ENCODE measurements at regions not wholly inside any gene's neighbourhood (a gene's known extent, or its start where the extent isn't known, plus 50 kb on each side); places are given as distances from the start of the nearest gene placed in this dataset.

DNA sequence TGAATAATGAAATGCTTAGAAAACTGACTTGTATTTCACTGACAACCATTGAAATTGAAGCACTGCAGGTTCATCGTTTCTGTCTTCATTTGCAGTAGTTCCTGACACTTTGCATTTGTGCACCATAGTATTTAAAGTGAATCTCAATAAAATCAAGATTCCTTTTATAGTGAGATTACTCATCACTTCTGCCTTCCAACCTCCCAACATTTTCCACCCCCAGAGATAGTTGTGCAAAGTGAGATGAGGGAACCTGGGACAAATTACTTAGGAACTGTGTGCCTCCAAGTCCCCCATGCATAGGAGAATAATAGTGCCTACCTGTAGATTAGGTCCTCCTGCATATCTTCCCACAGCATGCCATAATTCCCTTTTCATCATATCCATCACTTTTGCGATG is 114.9 kb upstream of the DPT start:
- TF ChIP-seq, protein P1, sequence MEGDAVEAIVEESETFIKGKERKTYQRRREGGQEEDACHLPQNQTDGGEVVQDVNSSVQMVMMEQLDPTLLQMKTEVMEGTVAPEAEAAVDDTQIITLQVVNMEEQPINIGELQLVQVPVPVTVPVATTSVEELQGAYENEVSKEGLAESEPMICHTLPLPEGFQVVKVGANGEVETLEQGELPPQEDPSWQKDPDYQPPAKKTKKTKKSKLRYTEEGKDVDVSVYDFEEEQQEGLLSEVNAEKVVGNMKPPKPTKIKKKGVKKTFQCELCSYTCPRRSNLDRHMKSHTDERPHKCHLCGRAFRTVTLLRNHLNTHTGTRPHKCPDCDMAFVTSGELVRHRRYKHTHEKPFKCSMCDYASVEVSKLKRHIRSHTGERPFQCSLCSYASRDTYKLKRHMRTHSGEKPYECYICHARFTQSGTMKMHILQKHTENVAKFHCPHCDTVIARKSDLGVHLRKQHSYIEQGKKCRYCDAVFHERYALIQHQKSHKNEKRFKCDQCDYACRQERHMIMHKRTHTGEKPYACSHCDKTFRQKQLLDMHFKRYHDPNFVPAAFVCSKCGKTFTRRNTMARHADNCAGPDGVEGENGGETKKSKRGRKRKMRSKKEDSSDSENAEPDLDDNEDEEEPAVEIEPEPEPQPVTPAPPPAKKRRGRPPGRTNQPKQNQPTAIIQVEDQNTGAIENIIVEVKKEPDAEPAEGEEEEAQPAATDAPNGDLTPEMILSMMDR (IDR thresholded peaks at IDR 0.05; ENCODE audit: insufficient read depth in 1 of 2, low read depth in 1 of 2, low read length in 1 of 2, severe bottlenecking in 1 of 2, unreplicated experiment in 1 of 2): no peak
- BruUV-seq (replicated peaks): no TSS peak
- no peak for DNase-seq
- ChIA-PET CTCF (no interaction called here), POLR2A (no interaction called here)
- no peak overlapping the region for H3K27ac Mint-ChIP-seq (ENCODE audit: unreplicated experiment)
- no peak overlapping the region for H3K4me3 Mint-ChIP-seq (ENCODE audit: unreplicated experiment)
- peaks cover 8% of the 10 kb centered on the region for H3K4me1 Mint-ChIP-seq (ENCODE audit: low read depth, unreplicated experiment)
- H3K36me3 Mint-ChIP-seq (ENCODE audit: insufficient read depth, unreplicated experiment): no peaks in the 10 kb centered on the region
- Histone ChIP-seq H3K9me3 (peaks cover 6% of the 10 kb centered on the region; the same call in 1 of the 2 replicates), H3K27me3 (replicated peaks; ENCODE audit: control insufficient read depth, insufficient read depth, low read length) (no peaks in the 10 kb centered on the region), H3K4me1 (no peaks in the 10 kb centered on the region), H3K4me3 (ENCODE audit: low read depth, low read length) (no peak overlapping the region), H3K36me3 (ENCODE audit: control insufficient read depth, insufficient read depth, low read length) (no peaks in the 10 kb centered on the region)
- H3K27me3 Mint-ChIP-seq (ENCODE audit: insufficient read depth, unreplicated experiment): no peaks in the 10 kb centered on the region
- no peaks in the 10 kb centered on the region for H3K9me3 Mint-ChIP-seq (ENCODE audit: unreplicated experiment)
- intact Hi-C loops (cut with micrococcal nuclease; ENCODE audit: unreplicated experiment): no loop called here

DNA sequence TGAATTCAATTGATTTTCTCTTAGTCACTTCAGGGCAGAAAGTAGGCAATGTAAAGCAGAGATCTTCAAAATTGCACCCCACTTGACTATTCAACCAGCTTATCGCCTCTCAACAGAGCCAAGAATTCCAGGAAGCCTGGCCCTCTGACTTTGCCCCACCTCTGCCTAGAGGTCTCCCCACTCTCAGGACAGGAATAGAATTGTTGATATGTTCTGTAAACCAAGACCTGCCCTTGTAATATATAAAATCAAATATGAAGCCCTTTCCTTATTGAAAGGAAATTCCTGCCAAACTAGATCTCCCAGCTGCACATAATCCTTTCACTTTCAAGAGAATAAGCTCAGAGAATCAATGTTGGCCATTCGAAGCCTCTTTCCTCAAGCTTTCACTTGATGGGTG is 116.1 kb upstream of the DPT start:
- POLR2A ChIA-PET: interaction anchor here (0.7 kb wide), 1 partner anchor 9 kb away, joined by 5 read pairs; no protein-coding TSS in a partner anchor
- intact Hi-C loops (cut with micrococcal nuclease; ENCODE audit: unreplicated experiment): no loop called here

GRCh38 chr1:168848051-168848450 is 119.0 kb upstream of the DPT start:
- no peak overlapping the region for H3K4me3 Mint-ChIP-seq (ENCODE audit: unreplicated experiment)
- no peaks in the 10 kb centered on the region for H3K9me3 Mint-ChIP-seq (ENCODE audit: unreplicated experiment)
- BruUV-seq (replicated peaks): no TSS peak
- POLR2A ChIA-PET: no interaction called here
- peaks cover 8% of the 10 kb centered on the region for H3K4me1 Mint-ChIP-seq (ENCODE audit: low read depth, unreplicated experiment)
- H3K27me3 Mint-ChIP-seq (ENCODE audit: insufficient read depth, unreplicated experiment): no peaks in the 10 kb centered on the region
- no peak overlapping the region for H3K27ac Mint-ChIP-seq (ENCODE audit: unreplicated experiment)
- intact Hi-C loops (cut with micrococcal nuclease; ENCODE audit: unreplicated experiment): no loop called here
- no peaks in the 10 kb centered on the region for H3K36me3 Mint-ChIP-seq (ENCODE audit: insufficient read depth, unreplicated experiment)
- peaks cover 6% of the 10 kb centered on the region; the same call in 1 of the 2 replicates for H3K9me3 ChIP-seq
- H3K27me3 ChIP-seq (replicated peaks; ENCODE audit: control insufficient read depth, insufficient read depth, low read length): no peaks in the 10 kb centered on the region
- no peak overlapping the region for H3K4me3 ChIP-seq (ENCODE audit: low read depth, low read length)
- CTCF ChIA-PET: no interaction called here
- H3K36me3 ChIP-seq (ENCODE audit: control insufficient read depth, insufficient read depth, low read length): no peaks in the 10 kb centered on the region
- TF ChIP-seq, protein P1 (IDR thresholded peaks at IDR 0.05; ENCODE audit: insufficient read depth in 1 of 2, low read depth in 1 of 2, low read length in 1 of 2, severe bottlenecking in 1 of 2, unreplicated experiment in 1 of 2): no peak
- no peaks in the 10 kb centered on the region for H3K4me1 ChIP-seq
- DNase-seq: no peak

More for the DNA sequence above, 116.1 kb upstream of the DPT start:
- no peaks in the 10 kb centered on the region for H3K36me3 Mint-ChIP-seq (ENCODE audit: insufficient read depth, unreplicated experiment)
- H3K9me3 ChIP-seq: peaks cover 6% of the 10 kb centered on the region; the same call in 1 of the 2 replicates
- TF ChIP-seq, protein P1 (IDR thresholded peaks at IDR 0.05; ENCODE audit: insufficient read depth in 1 of 2, low read depth in 1 of 2, low read length in 1 of 2, severe bottlenecking in 1 of 2, unreplicated experiment in 1 of 2): no peak
- no peaks in the 10 kb centered on the region for H3K4me1 ChIP-seq
- H3K9me3 Mint-ChIP-seq (ENCODE audit: unreplicated experiment): no peaks in the 10 kb centered on the region
- no peak overlapping the region for H3K4me3 ChIP-seq (ENCODE audit: low read depth, low read length)
- no peaks in the 10 kb centered on the region for H3K27me3 Mint-ChIP-seq (ENCODE audit: insufficient read depth, unreplicated experiment)
- CTCF ChIA-PET: no interaction called here
- no peak overlapping the region for H3K4me3 Mint-ChIP-seq (ENCODE audit: unreplicated experiment)
- no peaks in the 10 kb centered on the region for H3K36me3 ChIP-seq (ENCODE audit: control insufficient read depth, insufficient read depth, low read length)
- peaks cover 8% of the 10 kb centered on the region for H3K4me1 Mint-ChIP-seq (ENCODE audit: low read depth, unreplicated experiment)
- no peak for DNase-seq
- H3K27ac Mint-ChIP-seq (ENCODE audit: unreplicated experiment): no peak overlapping the region
- H3K27me3 ChIP-seq (replicated peaks; ENCODE audit: control insufficient read depth, insufficient read depth, low read length): no peaks in the 10 kb centered on the region
- no TSS peak for BruUV-seq (replicated peaks)

All from Caco-2 (cell line).